IPS-20b (cell line): ENCODE measurements at regions not wholly inside any gene's neighbourhood (a gene's known extent, or its start where the extent isn't known, plus 50 kb on each side); places are given as distances from the start of the nearest gene placed in this dataset.

Experiments used
- H3K27ac ChIP-seq: one replicate; pipeline ENCODE4 v1.5.1; 2013; ENCODE audit warnings: low read length
- H3K27me3 ChIP-seq: 2 replicates; pipeline ENCODE4 v1.6.1; 2013; ENCODE audit warnings: mild to moderate bottlenecking, low read length, inconsistent platforms; ENCODE audit not compliant: insufficient read depth
- H3K36me3 ChIP-seq: 2 replicates; pipeline ENCODE4 v1.6.1; 2013; ENCODE audit warnings: low read depth, mild to moderate bottlenecking, inconsistent platforms, low read length, moderate library complexity; ENCODE audit not compliant: insufficient read depth
- H3K4me1 ChIP-seq: 2 replicates; pipeline ENCODE4 v1.6.1; 2013; ENCODE audit warnings: mild to moderate bottlenecking, control low read depth, inconsistent platforms, low read length, moderate library complexity; ENCODE audit not compliant: insufficient read depth
- H3K4me3 ChIP-seq: 2 replicates; pipeline ENCODE4 v1.5.1; 2013; ENCODE audit warnings: mild to moderate bottlenecking, low read length, inconsistent platforms
- H3K9ac ChIP-seq: 2 replicates; pipeline ENCODE4 v1.6.1; 2013; ENCODE audit warnings: low read depth, mild to moderate bottlenecking, inconsistent platforms, low read length, moderate library complexity
- H3K9me3 ChIP-seq: 2 replicates; pipeline ENCODE4 v1.6.1; 2013; ENCODE audit warnings: mild to moderate bottlenecking, low read depth, low read length, inconsistent platforms; ENCODE audit not compliant: insufficient read depth

DNA sequence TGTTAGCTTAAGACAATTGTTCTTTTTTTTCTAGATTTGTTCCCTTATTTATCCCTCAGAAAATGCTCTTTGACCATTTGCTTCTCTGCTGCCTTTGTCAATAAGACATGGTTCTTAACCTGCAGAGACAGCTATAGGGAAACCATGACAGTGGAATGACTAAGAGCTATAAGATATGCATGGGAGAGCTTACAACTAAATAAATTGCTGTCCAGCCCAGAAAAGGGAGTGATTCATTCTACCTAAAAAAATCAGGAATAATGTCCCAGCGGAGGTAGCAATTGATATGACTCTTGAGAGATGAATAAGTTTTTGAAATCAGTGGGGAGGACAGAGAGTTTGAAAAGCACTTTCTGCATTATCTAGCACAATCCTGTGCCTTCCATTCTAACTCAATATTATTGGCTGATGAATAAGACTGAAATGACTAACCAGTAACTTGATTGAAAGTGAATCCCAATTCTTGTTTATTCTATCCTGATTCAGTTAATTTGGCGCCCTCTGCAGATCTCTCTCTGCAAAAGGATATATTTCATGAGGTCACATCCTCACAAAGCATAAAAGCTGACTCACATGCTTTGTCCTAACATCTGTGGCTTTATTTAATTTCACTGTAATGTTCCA, 680.5 kb upstream of the API5 start:
- H3K4me1 ChIP-seq = peaks cover 2% of the 10 kb centered on the region; the same call in 1 of the 2 replicates
- H3K27ac ChIP-seq = no peak overlapping the region
- no peaks in the 10 kb centered on the region for H3K36me3 ChIP-seq
- no peak overlapping the region for H3K9ac ChIP-seq
- H3K9me3 ChIP-seq = no peaks in the 10 kb centered on the region
- no peaks in the 10 kb centered on the region for H3K27me3 ChIP-seq
- H3K4me3 ChIP-seq = no peak overlapping the region

DNA sequence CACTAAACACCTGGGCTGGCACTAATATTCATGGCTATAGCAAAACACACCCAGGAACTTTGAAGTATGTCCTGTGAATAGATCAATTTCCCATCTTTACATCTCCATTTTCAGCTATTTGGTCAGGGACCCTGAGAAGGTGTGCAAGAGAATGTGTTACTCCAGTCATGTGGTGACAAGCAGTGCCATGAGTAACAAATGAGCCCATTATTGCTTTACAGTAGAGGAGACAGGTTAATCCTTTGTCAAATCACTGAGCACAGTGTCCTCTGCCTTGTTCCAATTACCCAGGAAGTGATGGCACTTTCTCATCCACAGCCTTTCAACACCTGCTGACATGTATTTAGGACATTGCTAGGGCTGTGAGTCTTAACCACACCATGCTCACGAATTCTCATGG, 664.8 kb upstream of the API5 start:
- no peaks in the 10 kb centered on the region for H3K9me3 ChIP-seq
- H3K4me3 ChIP-seq = no peak overlapping the region
- no peaks in the 10 kb centered on the region for H3K27me3 ChIP-seq
- no peak overlapping the region for H3K9ac ChIP-seq
- H3K36me3 ChIP-seq = no peaks in the 10 kb centered on the region
- H3K27ac ChIP-seq = no peak overlapping the region
- peaks cover 7% of the 10 kb centered on the region; the same call in 1 of the 2 replicates for H3K4me1 ChIP-seq

DNA sequence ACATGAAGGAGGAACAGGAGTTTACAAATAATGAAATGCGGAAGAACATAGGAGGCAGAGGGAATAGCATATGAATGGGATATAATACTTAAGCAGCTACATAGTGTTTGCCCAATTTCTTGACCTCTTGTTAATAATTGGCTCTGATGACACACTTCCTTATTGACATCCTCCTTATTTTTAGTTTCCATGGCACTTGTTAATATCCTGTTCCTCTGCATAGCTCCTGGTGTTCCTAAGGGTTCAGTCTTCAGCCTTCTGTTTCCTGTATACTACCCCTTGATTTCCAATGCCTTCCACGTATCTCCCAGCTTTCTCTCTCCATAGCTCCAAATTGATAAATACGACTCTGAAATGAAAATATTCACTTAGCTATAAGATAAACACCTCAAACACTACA, 663.8 kb upstream of the API5 start:
- Histone ChIP-seq H3K36me3 (no peaks in the 10 kb centered on the region), H3K9me3 (no peaks in the 10 kb centered on the region), H3K4me1 (peaks cover 7% of the 10 kb centered on the region; the same call in 1 of the 2 replicates)

DNA sequence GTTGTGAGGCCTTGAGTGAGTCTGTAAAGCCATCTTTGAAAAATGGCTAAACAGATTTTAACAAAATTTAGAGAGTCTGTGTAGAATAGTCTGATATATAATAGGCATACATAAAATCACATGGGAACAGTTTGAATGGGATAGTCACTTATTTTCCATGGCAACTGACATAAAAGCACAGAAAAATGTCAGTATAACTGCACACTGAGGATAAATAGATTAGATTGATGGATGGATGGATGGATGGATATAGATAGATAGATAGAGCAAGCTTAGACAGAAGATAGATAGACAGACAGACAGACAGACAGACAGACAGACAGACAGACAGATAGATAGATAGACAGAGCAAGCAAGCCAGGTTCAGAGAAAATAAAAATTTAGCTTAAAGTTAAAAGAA, 660.2 kb upstream of the API5 start:
- H3K4me1 ChIP-seq = no peaks in the 10 kb centered on the region
- H3K36me3 ChIP-seq = no peaks in the 10 kb centered on the region
- H3K9me3 ChIP-seq = no peaks in the 10 kb centered on the region
- H3K27me3 ChIP-seq = no peaks in the 10 kb centered on the region
- no peak overlapping the region for H3K27ac ChIP-seq
- H3K4me3 ChIP-seq = no peak overlapping the region
- no peak overlapping the region for H3K9ac ChIP-seq

More for the DNA sequence above, 663.8 kb upstream of the API5 start:
- H3K27ac ChIP-seq = no peak overlapping the region
- H3K27me3 ChIP-seq = no peaks in the 10 kb centered on the region
- H3K4me3 ChIP-seq = no peak overlapping the region
- H3K9ac ChIP-seq = no peak overlapping the region

DNA sequence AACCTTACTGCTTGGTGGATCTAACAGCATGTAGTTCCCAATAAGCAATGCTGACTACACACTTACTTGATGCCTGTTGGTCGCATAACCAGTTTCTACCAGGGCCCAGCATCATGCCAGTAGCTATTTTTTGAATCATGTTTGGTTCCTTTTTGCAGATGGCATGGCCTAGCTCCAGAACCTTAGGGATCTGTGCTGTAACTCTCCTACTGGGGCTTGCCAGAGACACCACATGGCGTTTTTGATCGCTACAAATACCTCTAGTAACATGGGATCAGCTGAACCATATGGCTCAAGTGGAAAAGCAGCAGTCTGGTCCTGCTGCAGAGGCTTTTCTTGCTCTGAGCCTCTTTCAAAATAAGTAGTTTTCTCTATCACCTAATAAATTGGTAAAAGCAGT, 654.6 kb upstream of the API5 start:
- no peak overlapping the region for H3K9ac ChIP-seq
- H3K27ac ChIP-seq = no peak overlapping the region
- H3K9me3 ChIP-seq = no peaks in the 10 kb centered on the region
- no peaks in the 10 kb centered on the region for H3K36me3 ChIP-seq
- H3K4me3 ChIP-seq = no peak overlapping the region
- no peaks in the 10 kb centered on the region for H3K27me3 ChIP-seq
- no peaks in the 10 kb centered on the region for H3K4me1 ChIP-seq

DNA sequence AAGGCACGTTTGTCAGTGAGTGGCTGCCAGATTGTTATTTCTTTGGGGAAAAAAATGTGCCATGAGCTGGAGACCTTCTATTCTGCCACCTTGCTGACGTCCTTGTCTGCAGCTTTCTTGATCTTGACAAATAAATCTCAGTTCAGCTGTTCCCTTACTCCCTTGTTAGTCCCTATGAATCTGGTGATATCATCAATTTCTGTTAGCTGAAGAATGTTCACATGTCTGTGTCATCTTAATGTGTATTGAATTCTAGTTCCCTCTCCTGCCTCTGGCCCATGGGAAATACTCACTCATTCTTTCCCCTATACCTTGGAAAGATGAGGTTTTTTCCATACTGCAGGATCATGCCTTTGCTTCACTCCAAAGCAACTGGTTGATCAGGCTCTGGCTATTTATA, 649.9 kb upstream of the API5 start:
- Histone ChIP-seq H3K9ac (no peak overlapping the region), H3K9me3 (no peaks in the 10 kb centered on the region), H3K27ac (no peak overlapping the region), H3K36me3 (no peaks in the 10 kb centered on the region), H3K27me3 (no peaks in the 10 kb centered on the region), H3K4me3 (no peak overlapping the region), H3K4me1 (no peaks in the 10 kb centered on the region)

DNA sequence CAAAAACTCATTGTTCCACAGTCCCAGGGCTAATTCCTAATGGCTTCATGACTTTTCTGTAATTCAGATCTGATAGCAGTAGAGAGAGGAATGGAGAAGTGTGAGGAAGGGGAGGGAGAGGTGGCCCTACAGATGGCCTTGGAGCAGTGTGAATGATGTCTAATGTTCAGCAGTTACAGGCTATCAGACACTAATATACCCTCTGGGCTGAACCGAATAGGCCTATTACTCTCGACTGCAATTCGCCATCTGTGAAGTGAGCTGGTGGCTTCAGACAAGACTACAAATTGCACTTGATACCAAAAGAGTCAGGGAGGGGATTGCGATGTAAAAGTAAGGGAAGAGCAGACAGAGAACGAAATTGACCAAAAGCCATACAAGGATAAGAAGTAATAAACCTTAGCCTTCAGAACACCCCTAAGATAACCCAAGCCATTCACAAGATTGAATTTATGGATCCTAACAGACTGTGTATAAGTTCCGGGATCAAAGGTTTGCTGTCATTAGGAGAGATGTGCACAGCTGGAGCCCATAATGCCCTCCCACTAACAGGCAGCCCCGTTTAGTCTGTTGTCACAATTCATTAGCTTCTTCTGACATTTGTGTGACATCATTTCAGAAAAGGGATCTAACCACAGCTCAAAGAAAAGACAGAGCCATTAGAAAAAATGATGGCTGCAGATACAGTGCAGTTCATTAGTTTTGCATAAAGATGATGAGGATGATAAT, 642.4 kb upstream of the API5 start:
- H3K4me1 ChIP-seq = no peaks in the 10 kb centered on the region
- H3K9me3 ChIP-seq = no peaks in the 10 kb centered on the region
- H3K36me3 ChIP-seq = no peaks in the 10 kb centered on the region
- no peak overlapping the region for H3K27ac ChIP-seq
- no peak overlapping the region for H3K9ac ChIP-seq
- H3K27me3 ChIP-seq = no peaks in the 10 kb centered on the region
- no peak overlapping the region for H3K4me3 ChIP-seq

DNA sequence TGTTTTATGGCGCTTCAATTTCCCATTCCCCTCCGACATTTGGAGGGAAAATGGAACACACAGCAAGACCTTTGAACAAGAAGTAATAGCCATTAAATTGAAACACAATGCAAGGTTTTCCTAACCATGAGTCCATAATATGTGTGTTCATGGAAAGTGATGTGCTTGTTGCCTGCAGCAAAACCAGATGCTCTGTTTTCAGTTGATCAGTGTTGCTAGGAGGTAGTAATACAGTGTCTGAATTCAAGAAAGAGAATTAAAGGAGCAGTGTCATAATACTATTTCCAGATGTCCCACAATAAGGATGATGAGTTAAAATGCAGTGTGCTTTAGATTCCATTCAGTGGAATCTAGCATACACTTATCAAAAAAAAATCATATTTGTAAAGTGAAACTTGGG, 637.4 kb upstream of the API5 start:
- H3K9me3 ChIP-seq = no peaks in the 10 kb centered on the region
- H3K27ac ChIP-seq = no peak overlapping the region
- H3K27me3 ChIP-seq = no peaks in the 10 kb centered on the region
- H3K9ac ChIP-seq = no peak overlapping the region
- no peak overlapping the region for H3K4me3 ChIP-seq
- no peaks in the 10 kb centered on the region for H3K36me3 ChIP-seq
- H3K4me1 ChIP-seq = no peaks in the 10 kb centered on the region

DNA sequence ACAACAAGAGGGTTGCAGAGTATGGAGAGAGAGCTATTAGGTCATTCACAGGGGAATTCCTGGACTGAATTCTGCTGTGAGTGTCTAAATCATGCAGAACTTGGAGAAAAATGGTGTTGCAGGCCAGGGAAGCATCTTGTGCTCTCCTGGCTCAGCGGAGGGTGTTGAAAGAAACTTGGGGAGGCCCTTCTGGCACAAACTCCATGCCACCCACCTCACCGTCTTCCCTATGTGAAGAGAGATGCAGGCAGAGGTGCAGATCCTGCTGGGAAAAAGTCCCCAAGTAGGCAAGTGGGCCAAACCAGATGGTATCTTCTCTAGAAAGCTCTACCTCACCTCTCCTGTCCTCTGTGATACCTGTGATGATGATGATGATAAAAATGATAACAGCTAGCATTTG, 604.3 kb upstream of the API5 start:
- Histone ChIP-seq H3K36me3 (no peaks in the 10 kb centered on the region), H3K27ac (no peak overlapping the region), H3K4me3 (no peak overlapping the region), H3K4me1 (no peaks in the 10 kb centered on the region), H3K9ac (no peak overlapping the region), H3K9me3 (no peaks in the 10 kb centered on the region), H3K27me3 (no peaks in the 10 kb centered on the region)

DNA sequence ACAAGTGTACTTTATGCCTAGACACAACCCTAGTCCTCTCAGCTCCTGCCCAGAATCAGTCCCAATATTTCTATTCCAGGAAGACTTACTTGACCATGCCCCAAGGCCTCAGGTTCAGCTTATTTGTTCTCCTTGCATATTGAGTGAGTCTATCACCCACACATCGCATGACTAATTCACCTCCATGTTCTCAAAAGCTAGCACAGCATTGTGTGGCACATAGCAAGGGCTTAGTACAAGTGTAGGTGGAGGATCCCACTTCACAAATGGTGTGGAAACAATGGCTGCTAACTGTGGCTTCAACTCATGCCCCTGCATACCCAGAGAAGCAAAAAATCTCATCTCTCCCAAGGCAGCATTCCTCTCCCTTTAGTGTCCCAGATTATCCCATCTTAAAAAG, 602.6 kb upstream of the API5 start:
- no peaks in the 10 kb centered on the region for H3K9me3 ChIP-seq
- no peak overlapping the region for H3K9ac ChIP-seq
- no peaks in the 10 kb centered on the region for H3K27me3 ChIP-seq
- H3K4me3 ChIP-seq = no peak overlapping the region
- no peak overlapping the region for H3K27ac ChIP-seq
- H3K4me1 ChIP-seq = peaks cover 11% of the 10 kb centered on the region; the same call in 1 of the 2 replicates
- H3K36me3 ChIP-seq = no peaks in the 10 kb centered on the region

DNA sequence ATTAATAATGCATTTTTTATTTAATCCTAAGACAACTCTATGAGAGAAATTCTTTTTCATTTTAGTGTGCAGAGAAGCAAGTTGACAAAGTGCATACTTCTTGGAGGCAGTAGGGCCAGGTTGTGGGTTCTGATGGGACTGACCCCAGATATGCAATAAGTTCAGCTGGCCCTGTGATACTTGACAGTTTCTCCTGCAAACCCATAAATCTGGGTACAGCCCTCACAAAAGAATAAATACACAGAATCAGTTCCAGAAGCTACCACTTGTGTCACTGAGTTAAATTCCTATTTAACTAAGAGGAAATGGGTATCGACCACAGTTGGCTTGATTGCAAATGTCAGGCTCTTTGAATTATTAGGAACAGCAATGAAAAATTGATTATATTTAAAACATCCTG, 598.5 kb upstream of the API5 start:
- Histone ChIP-seq H3K9me3 (no peaks in the 10 kb centered on the region), H3K36me3 (no peaks in the 10 kb centered on the region)

DNA sequence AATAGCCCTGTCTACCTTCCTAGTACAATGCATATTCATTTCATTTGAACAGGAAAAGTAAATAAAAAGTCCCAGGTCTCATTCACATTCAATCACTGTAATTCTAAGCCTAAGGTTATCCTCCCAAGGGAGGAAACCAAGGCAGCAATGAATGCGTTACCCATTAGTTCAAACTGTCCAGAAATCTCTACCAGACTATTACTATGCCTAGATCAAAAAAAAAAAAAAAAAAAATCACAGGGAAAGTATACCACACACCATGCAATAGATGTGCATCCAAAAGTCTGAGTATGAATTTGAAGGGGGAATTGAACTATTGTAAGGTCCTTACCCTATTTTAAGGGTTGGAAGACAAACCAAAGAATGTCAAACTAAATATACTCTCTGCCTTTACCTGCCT, 598.0 kb upstream of the API5 start:
- no peak overlapping the region for H3K9ac ChIP-seq
- no peaks in the 10 kb centered on the region for H3K36me3 ChIP-seq
- no peak overlapping the region for H3K4me3 ChIP-seq
- peaks cover 11% of the 10 kb centered on the region; the same call in 1 of the 2 replicates for H3K4me1 ChIP-seq
- no peaks in the 10 kb centered on the region for H3K27me3 ChIP-seq
- no peaks in the 10 kb centered on the region for H3K9me3 ChIP-seq
- no peak overlapping the region for H3K27ac ChIP-seq

More for the DNA sequence above, 598.5 kb upstream of the API5 start:
- H3K4me1 ChIP-seq = peaks cover 11% of the 10 kb centered on the region; the same call in 1 of the 2 replicates
- H3K27ac ChIP-seq = no peak overlapping the region
- no peak overlapping the region for H3K9ac ChIP-seq
- no peaks in the 10 kb centered on the region for H3K27me3 ChIP-seq
- no peak overlapping the region for H3K4me3 ChIP-seq
